ENCODE measurements at regions not wholly inside any gene's neighbourhood (a gene's known extent, or its start where the extent isn't known, plus 50 kb on each side); places are given as distances from the start of the nearest gene placed in this dataset.

GRCh38 chr1:19006837-19007271 lies 50.4 kb upstream of the IFFO2 start:
- Histone ChIP-seq H3K4me3 (no peak overlapping the region), H3K9me3 (replicated peaks) (no peaks in the 10 kb centered on the region; the same call in 1 of the 2 replicates), H3K27ac (no peak overlapping the region; the same call in 1 of the 2 replicates), H3K36me3 (no peaks in the 10 kb centered on the region), H3K27me3 (replicated peaks) (no peaks in the 10 kb centered on the region), H3K4me1 (replicated peaks) (peaks cover 51% of the 10 kb centered on the region)
- no peak for DNase-seq (ENCODE audit: low read depth in 1 of 2, low spot score in 2 of 2)
